HG03066 (cell line): ENCODE measurements at regions not wholly inside any gene's neighbourhood (a gene's known extent, or its start where the extent isn't known, plus 50 kb on each side); places are given as distances from the start of the nearest gene placed in this dataset.

Experiments
- ATAC-seq: cut with Tn5 transposase; IDR thresholded peaks from one replicate; pipeline ENCODE4 v1.9.1; 2021; ENCODE audit warnings: low read depth; ENCODE audit not compliant: unreplicated experiment

DNA sequence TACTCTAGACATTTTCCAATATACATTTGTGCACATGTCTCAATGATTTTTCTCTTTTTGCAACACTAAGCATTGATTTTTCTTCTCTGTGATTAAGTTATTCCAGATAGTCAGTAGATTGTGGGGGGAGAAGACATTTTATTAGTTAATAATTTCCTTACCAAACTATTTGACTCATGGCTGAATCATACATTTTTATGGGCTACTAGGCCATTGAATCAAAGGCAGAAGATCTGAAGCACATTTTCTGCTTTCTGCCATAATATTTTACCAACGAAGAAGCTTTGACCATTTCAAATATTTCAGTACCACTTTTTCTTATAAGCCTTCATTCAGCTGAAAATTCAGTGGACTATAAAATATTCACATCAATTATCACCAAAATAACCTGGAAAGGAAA lies 175.6 kb downstream of the IRX2 start:
- no peak for ATAC-seq

DNA sequence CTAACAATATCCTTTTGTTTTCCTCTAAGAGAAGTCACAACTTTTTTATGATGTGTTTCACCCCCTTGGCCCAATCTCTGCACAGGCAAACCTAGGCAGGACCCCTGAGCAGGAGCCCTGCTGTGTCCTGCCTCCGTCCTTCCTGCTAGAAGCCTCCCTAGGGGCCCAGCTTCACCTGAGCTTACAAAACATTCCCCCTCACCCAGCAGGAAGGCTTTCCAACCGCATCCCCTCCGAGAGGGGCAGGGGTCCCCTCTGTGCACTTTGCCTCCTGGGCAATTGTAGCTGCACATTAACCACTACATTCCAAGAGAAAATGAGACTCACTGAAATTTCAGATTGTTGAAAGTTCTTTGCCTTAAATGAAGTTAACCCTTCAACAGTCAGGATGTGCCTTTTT lies 176.2 kb downstream of the IRX2 start:
- ATAC-seq = no peak

DNA sequence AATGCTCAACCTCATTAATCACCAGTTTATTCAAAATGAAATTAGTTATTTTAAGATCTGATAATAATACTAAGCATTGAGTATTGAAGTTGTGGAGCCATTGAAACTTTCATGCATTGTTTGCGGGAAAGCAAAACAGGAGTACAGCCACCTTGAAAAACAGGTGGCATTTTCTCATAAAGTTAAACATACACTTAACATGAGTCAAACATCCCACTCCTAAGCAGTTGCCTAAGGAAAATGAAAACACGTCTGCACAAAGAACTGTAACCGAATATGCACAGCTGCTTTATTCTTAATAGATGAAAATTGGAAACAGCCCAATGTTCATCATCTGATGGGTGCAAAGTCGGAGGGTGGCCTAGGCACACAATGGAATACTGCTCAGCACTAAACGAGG lies 177.3 kb downstream of the IRX2 start:
- ATAC-seq = no peak

DNA sequence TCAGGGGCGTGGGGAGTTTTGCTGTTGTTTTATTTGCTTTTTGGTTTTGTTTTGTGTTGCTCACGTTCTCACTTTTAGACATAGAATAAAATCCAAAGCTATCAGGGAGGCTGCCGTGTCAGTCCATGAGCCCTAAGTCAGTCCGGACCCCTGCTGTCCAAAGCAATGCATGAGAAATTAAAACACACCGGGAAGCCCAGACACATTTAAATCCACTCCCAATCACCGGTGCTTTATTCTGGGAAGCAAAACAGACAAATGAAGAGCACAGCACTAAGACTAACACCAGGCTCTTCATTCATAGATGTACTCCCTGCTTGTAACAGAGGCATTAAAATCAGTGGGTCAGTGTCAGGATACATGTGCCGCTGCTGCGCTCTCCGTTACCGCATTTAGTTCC lies 180.9 kb downstream of the IRX2 start:
- no peak for ATAC-seq

DNA sequence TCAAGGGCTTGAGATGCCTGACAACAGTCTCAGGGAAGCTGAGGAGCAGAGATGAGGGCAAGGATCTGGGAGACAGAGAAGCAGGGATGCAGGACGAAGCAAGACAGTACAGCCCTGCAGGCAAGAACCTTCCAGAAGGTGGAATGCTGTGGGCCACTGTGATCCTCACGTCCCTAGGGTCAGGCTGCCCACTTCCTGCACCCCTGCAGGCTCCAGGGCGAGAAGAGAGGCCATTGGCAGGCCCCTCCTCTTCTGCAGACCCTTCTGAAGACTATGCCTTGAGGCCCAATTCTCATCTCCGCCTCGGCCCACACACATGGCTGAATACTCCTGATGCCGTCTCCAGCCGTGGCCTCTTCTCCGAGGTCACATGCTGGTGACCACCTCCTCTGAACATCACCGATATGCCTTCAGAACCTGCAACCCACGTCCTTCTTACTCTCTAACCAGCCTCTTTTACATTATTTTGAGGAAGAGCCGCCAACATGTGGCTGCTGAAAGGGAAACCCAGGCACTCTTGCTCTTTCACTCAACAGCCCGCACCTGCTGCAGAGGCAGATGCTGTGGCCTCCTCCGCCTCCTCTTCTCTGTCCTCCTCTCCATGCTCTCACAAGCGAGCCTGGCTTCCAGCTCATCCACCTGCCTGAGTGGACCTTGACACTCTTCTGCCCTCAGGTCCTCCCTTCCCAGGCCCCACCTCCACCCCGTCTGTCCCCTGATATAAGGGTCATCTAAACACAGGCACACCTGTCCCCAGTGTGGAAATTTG lies 181.5 kb downstream of the IRX2 start:
- no peak for ATAC-seq

DNA sequence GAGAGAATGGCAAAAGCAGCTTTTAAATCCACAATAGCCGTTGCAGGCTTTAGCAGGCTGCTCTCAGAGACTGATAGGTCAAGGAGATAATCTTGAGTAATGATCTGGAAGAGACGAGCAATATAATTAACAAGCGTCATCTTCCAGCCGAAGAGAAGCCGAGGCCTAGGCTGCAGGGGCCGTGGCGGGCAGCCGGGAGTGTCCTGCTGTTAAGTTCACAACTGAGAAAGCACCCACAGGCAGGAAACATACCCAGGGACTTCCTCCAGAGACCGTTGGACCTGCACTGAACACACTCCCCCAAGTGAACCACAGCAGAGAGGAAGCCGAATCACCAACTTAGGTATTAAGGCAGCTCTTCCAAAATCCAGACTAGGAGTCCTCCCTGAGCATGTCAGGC lies 182.3 kb downstream of the IRX2 start:
- no peak for ATAC-seq

DNA sequence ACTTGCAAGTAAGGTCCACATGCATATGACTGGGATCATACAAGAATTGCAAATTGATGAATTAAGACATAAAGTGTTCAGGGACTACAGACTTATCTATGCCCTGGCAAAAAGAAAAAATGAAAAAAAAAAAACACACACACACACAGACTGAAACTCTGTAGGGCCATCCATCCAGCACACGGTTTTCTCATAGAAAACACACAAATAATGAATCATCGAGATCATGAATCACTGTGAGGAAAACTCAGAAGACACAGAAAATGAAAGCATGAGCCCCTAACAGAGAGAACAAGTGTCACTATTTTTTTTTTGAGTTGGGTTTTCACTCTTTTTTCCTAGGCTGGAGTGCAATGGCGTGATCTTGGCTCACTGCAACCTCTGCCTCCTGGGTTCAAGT lies 185.2 kb downstream of the IRX2 start:
- ATAC-seq = no peak

DNA sequence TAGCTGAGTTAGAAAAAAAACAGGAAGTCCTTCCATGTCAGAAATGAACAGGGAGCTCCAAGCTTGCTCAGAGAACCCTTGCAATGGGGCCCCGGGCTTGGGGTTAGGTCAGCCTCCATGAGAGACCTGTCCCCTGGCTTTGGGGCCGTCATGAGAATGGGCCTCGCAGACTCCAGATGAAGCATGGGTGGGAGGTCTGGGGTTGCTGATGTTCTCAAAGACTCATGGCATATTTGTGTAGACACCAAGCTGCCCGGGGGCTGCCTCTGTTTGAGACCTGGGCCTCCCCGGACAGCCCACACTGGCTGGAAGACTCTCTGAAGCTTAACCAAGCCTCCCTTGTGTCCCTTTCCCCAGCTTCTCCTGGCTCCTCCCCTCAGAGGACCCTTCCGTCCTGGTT lies 186.3 kb downstream of the IRX2 start:
- ATAC-seq = no peak

DNA sequence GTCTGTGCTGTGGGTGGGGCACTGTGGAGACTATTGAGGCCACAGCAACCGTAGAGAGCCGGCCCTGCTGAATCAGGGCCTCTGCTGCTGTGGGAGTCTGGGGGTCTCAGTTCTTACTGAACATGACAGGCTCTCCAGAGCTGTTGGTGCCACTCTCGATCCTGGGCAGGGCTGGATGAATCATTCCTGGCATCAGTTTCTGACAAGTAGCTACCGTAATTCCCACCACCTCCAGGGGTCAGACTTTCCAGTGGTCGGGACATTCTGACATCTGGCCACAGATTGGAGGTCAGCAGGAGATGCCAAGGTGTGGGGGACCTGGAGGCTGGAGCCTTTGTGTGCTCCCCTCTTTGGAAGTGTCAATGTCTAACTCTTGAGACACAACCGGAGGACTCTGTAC lies 188.4 kb downstream of the IRX2 start:
- ATAC-seq = no peak

DNA sequence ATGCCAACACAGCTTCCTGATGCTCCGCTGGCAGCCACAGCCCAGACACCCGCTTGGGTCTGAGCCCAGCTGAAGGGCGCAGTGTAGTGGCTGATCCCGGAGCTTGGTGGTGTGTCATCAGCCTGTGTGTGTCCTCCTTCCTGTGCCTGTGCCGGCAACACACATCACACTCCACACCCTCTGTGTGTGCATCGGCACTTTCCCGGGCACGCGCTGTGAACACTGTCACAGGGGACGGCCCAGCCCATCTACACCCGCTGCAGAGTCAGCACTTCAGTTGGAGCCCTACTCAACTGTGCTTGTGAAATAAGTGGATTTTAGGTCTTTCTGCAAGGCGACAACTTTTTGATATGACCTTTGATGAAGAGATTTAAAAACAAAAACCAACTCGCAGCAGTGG lies 189.4 kb downstream of the IRX2 start:
- no peak for ATAC-seq

DNA sequence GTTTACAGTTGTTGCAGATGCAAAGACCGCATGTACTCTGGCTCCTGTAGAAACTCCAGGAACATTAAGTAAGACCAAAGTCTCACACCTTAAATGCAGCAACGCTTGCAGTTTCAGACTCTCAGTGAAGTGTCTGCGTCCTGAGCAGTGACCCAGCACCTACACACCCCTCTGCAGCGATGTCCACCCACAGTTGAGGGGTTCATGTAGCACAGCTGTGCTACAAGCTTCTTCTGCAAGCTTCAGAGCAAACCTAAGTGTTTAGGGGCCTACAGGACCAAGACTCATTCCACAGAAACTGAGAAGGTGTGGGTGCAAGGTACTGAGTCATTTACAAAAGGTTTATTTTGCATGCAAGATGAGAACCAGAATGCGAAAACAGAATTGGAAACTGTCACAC lies 191.0 kb downstream of the IRX2 start:
- ATAC-seq = no peak

DNA sequence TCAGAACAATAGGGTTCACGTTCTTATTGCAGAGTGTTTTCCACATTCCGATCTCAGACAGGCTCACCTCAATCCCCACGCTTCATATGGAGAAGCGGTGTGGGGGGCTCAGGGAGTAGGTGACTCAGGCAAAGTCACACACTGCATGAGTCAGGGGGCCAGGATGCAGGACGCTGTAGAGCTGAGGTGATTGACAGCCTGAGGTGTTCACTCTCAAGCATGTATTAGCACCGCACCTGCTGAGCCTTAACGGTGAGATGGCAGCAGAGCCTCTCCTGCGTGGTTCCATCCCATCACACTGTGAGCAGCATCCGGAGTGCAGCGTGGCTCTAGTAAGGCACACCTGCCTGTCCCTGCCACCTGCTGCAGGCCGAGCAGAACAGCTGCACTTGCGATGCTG lies 194.0 kb downstream of the IRX2 start:
- no peak for ATAC-seq

DNA sequence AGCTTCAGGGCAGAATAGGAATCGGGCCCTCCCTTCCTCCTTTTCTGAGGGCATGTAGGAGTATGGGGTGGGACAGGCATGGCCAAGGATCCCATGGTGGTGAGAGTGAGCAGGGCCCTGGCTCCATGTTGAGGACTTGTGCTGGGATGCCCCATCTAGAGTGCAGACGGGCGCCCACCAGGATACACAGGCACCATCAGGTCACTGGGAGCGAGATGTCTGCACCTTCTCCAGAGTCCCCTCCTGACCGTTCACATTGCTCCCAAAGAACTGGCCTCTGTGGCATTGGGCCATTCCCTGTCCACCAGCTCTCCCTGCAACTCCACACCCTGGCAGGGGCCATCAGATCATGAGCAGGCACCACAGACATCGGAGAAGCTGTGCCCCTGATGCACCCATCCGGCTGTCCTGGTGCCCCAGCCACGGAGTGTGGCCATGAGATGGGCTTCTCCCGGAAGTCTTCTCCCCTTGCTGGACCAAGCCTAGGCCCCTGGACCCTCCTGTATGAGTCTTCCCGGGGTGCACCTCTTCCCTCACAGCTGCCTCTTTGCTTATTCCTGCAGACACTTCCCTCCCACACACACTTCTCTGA lies 195.0 kb downstream of the IRX2 start:
- no peak for ATAC-seq

DNA sequence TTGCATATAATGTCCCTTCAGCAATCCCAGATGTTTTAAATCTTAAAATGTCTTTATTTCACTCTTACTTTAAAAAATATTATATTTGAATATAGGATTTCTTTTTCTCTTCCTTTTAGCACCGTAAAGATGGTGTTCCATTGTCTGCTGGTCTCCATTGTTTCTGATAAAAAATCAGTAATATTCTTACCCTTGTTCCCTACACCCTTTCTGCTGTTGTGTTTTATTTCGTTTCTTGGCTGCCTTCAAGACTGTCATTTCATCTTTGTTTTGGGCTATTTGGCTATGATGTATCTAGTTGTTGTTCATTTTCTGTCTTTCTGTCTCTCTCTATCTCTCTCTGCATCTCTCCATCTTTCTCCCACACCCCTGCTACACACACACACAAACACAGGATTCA lies 197.9 kb downstream of the IRX2 start:
- no peak for ATAC-seq

DNA sequence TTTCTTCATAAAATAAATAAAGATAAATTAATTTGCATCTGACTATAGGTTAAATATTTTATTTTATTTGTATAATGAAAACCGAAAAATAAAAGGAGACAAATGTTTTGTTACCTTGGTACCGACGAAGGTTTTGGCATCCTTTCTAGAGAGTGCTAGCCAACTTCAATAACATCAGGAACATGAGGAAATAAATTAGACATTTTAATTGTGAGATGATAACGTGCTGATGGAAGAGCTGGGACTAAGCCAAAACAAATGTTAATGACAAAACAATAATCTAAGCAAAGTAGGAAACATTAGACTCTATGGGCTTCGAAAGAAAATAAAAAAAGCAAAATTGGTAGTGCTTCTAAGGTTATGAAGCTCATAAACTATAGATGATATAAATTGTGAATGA lies 201.0 kb downstream of the IRX2 start:
- no peak for ATAC-seq

DNA sequence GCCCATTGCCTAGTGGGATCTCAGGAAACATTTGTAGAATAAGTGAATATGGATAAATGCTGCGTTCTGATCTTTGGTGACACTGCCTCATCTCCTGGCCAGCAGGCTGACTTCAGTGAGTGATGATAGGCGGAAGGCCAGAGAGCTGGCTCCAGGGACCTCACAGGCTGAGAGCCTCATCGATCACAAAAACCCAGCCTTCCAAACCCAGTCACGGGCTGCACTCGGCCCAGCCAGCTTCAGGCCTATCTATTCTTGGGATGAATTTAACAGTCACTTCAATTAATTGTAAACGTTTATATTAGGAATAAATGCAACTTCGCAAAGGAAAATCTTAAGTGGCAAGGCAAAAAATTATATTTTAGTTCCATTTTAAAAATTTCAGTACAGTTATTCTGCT lies 201.6 kb downstream of the IRX2 start:
- no peak for ATAC-seq

DNA sequence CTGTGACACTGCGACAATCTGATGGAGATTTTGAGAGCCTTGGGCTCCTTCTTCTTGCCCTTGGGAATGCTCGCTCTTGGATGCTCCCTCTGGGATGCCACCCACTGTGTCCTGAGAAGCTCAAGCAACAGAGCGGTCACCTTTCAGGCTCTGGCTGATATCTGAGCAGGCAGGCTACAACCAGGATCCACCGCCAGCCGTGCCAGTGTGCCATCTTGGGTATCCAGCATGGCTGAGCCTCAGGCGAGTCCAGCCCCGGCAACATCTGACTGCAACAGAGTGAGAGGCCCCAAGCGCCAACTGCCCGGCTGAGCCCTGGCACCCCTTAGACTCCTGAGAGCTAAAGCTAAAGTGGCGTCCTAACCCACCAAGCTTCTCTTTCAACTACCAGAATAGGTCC lies 202.1 kb downstream of the IRX2 start:
- no peak for ATAC-seq

DNA sequence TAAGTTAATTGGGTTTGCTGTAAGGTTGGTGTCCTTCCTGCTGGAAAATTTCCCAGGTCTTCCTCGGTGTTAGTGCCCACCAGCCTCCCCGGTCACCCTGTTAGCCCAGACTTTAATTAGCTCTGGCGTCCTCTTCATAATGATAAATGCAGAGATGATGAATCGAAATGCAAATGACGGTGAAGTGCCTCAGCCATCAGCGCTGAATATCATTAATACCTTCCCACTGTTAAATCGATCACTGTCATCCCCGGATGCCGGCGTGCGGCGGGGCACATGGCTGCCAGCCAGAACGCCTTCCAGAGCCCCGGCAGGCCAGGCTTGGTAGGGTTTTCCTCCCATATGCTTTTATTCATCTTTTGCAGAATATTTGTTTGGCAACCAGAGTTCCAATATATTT lies 204.5 kb downstream of the IRX2 start:
- no peak for ATAC-seq

DNA sequence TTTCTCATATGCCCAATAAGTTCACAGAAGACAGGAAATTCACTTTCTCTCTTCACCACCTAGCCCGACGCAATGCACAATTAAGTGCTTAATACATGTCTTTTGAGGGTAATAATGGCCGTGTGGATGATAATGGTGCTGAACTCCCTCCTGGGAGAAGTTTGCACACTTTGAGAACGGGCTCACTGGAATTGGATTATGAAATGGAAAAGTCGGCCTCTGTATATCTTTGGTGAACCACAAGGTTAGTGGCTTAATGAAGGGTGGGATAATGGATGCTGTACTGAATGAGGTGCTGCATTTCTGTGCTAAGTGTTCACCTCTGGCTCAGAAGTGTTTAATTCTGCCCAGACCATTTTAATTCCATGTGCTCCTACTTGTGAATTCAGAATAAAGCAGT lies 207.5 kb downstream of the IRX2 start:
- ATAC-seq = no peak

DNA sequence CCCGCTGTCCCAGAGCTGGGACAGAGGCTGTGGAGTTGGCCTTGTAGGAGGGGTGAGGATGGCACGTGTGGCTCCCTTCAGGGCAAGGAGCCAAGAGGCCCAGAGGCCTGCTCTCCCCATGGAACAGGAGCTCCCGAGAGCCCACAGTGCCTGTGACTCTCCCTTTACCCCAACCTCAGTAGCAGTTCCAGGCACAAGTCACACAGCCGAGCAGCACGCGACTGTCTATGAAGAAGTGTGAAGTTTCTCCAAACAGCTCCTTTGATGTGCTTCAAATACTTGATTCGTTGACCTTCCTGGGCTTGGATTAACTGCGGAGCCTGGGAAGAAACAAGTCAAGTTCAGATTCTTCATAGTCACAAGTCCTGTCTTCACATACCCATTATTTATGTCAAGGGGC lies 208.7 kb downstream of the IRX2 start:
- no peak for ATAC-seq

DNA sequence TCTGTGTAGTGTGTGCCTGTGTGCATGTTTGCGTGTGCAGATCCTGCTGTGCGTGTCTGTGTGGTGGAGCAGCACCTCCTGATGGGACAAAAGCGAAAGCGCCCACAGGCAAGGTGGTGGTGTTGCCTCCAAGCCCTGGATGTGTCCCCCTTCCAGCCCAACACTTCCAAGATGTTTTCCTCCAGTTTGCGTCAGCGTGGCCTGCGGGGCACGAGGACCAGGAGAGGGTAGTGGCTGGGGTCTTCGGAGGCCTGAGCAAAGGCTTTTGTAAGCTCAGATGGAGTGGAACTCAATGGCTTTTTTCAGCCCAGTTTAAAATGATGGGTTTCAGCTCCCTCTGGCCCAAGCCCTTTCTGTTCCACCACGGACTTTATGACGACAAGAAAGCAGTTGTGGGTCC lies 209.5 kb downstream of the IRX2 start:
- ATAC-seq = no peak

DNA sequence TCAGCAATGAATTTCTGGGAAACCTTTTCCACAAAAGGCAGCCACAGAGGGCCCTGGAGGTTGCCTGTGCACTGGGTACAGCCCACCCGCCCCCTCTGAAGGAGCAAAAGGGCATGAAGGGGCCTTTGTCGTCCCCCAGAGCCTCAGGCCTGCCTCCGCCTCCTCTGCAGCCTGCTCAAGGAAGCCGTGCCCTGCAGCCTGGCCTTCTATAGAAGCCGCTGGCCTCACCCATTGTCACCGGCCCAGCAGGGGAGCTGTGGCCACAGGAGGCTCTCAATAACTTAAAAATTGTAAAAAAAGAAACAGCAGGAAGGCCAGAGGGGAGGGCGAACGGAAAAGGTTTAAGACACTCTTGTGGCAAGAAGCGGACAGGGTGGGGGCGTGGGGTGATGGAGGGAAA lies 213.3 kb downstream of the IRX2 start:
- ATAC-seq = no peak
